ENCODE measurements at regions not wholly inside any gene's neighbourhood (a gene's known extent, or its start where the extent isn't known, plus 50 kb on each side); places are given as distances from the start of the nearest gene placed in this dataset.

DNA sequence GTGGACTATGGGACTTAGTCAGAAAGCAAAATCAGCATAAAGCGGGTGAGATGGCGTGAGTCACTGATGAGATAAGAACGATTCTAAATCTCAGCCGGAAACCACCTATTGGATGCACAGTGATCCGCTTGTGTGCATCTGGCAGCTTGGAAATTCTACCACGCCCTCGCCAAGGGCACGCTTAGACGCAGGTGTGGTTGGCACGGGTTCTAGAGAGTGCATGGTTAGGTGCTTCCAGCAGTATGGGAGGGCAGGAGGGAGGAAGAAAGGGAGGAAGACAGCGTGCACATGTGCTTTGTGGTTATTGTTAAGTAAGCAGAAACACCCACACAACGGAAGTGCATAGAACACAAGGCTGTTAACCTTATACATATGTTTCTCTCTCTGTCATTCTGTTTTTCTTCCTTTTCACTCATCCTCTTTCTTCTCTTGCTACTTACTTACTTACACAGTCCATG lies 374.0 kb upstream of the ASIC2 start:
- in situ Hi-C loops (cut with MboI), result no loop called here

DNA sequence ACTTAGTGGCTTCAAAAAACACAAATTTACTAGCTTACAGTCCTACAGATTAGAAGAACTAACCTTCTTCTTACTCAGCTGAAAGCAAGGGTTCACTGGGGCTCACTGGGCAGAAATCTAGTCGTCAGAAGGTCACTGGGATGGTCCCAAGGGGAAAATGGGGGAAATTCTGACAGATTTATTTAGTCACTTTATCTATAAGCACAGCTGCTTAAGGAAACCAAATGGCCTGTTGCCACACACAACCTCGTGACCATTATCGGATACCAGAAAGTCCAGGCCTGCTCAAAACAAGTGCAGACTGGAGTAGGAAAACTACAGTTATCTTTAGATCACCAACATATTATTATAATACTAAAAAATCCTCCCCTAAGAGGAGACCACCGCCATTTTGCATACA lies 374.6 kb upstream of the ASIC2 start:
- SMC1A ChIA-PET (ENCODE audit: uncharacterized antibody, unreplicated experiment), result interaction anchor here (1.1 kb wide), 1 partner anchor 16 kb away, joined by 3 read pairs; no protein-coding TSS in a partner anchor
- Histone ChIP-seq H3K79me2 (ENCODE audit: control insufficient read depth, insufficient read depth, low read length) (no peaks in the 10 kb centered on the region), H3K4me3 (no peak overlapping the region), H3K9ac (ENCODE audit: control insufficient read depth, insufficient read depth, low read length) (no peak overlapping the region), H3K4me2 (ENCODE audit: control insufficient read depth, insufficient read depth) (no peak overlapping the region), H3K27me3 (replicated peaks in 1 of 2; ENCODE audit: control insufficient read depth in 2 of 2, insufficient read depth in 2 of 2, low read length in 1 of 2) (no peaks in the 10 kb centered on the region; a peak in 2 of 4 replicates), H3K27ac (ENCODE audit: control insufficient read depth, insufficient read depth) (no peak overlapping the region), H3K4me1 (ENCODE audit: control insufficient read depth, insufficient read depth, low read length) (no peaks in the 10 kb centered on the region), H4K20me1 (ENCODE audit: control insufficient read depth, insufficient read depth) (no peaks in the 10 kb centered on the region), H3K9me3 (replicated peaks; ENCODE audit: control insufficient read depth, insufficient read depth, low read length) (no peaks in the 10 kb centered on the region), H2AFZ (ENCODE audit: control insufficient read depth, low read depth, low read length) (no peak overlapping the region), H3K36me3 (ENCODE audit: control insufficient read depth in 2 of 2, insufficient read depth in 2 of 2, low read length in 1 of 2) (no peaks in the 10 kb centered on the region)
- BruUV-seq (replicated peaks), result no TSS peak
- in situ Hi-C loops (cut with MboI), result no loop called here
- CTCF ChIA-PET, result no interaction called here
- POLR2A ChIA-PET, result no interaction called here
- FAIRE-seq (no peak), ATAC-seq (peak; percentile 14), DNase-seq (ENCODE audit: low read depth, low spot score) (no peak)
- RAD21 ChIA-PET (ENCODE audit: unreplicated experiment), result no interaction called here
- intact Hi-C loops (cut with micrococcal nuclease; ENCODE audit: unreplicated experiment), result loop anchor here (5.0 kb wide), 1 partner anchor 210 kb away; no protein-coding TSS in a partner anchor
- no peak for TF ChIP-seq NFYA (IDR thresholded peaks at IDR 0.05; ENCODE audit: borderline replicate concordance, low read depth, low read length)
- TF ChIP-seq CBX3 (IDR thresholded peaks at IDR 0.05; ENCODE audit: borderline replicate concordance, low read depth), result no peak
- no peak for TF ChIP-seq FOS (IDR thresholded peaks at IDR 0.05; ENCODE audit: borderline replicate concordance, extremely low read depth, insufficient read length)
- no peak for TF ChIP-seq NR2C1 (IDR thresholded peaks at IDR 0.05)
- TF ChIP-seq ZBED1 (IDR thresholded peaks at IDR 0.05; ENCODE audit: borderline replicate concordance), result no peak
- no peak for TF ChIP-seq NR2C2 (IDR thresholded peaks at IDR 0.05; ENCODE audit: borderline replicate concordance, control insufficient read depth, insufficient read length, low read depth)
- TF ChIP-seq, protein P1, sequence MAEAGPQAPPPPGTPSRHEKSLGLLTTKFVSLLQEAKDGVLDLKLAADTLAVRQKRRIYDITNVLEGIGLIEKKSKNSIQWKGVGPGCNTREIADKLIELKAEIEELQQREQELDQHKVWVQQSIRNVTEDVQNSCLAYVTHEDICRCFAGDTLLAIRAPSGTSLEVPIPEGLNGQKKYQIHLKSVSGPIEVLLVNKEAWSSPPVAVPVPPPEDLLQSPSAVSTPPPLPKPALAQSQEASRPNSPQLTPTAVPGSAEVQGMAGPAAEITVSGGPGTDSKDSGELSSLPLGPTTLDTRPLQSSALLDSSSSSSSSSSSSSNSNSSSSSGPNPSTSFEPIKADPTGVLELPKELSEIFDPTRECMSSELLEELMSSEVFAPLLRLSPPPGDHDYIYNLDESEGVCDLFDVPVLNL (IDR thresholded peaks at IDR 0.05; ENCODE audit: low read depth, low read length), result no peak
- TF ChIP-seq PBX3 (IDR thresholded peaks at IDR 0.05; ENCODE audit: insufficient replicate concordance, low read depth, low read length), result no peak
- no peak for TF ChIP-seq POLR2A (IDR thresholded peaks at IDR 0.05; ENCODE audit: low read depth, low read length)
- TF ChIP-seq RCOR1 (conservative IDR thresholded peaks at IDR 0.05; ENCODE audit: low read depth, low read length), result no peak
- no peak for TF ChIP-seq NFYB (IDR thresholded peaks at IDR 0.05; ENCODE audit: insufficient read depth, low read depth, low read length)
- TF ChIP-seq CREB1 (IDR thresholded peaks at IDR 0.05; ENCODE audit: low read depth), result no peak
- 0% methylated on average over 4 of the region's 4 CpGs for WGBS (ENCODE audit: insufficient coverage, insufficient replicate concordance, low lambda C conversion rate, missing lambda C conversion rate)

More for the DNA sequence above, 374.0 kb upstream of the ASIC2 start:
- TF ChIP-seq RAD21 (IDR thresholded peaks at IDR 0.05; ENCODE audit: insufficient read depth, low read depth, low read length) (no peak), EP300 (IDR thresholded peaks at IDR 0.05; ENCODE audit: borderline replicate concordance in 1 of 2, control insufficient read depth in 1 of 2, low read depth in 2 of 2, low read length in 2 of 2) (peak in 1 of 2 experiments; percentile 6; a peak in 2 of 4 replicates), MEF2A (IDR thresholded peaks at IDR 0.05; ENCODE audit: insufficient read depth, low read depth, low read length) (no peak), IKZF1 (conservative IDR thresholded peaks at IDR 0.05) (peak; percentile 57), DPF2 (IDR thresholded peaks at IDR 0.05) (peak; percentile 53; the same call in 1 of the 2 replicates), TCF12 (IDR thresholded peaks at IDR 0.05; ENCODE audit: low read depth, low read length) (peak; percentile 16; the same call in 1 of the 2 replicates), BHLHE40 (IDR thresholded peaks at IDR 0.05; ENCODE audit: borderline replicate concordance in 1 of 2, low read depth in 2 of 2, low read length in 1 of 2) (peak; percentile 72 to 85), IKZF2 (IDR thresholded peaks at IDR 0.05) (peak; percentile 54 to 75)
- intact Hi-C loops (cut with micrococcal nuclease; ENCODE audit: unreplicated experiment), result loop anchor here (5.0 kb wide), 1 partner anchor 210 kb away; no protein-coding TSS in a partner anchor
- no peaks in the 10 kb centered on the region for H3K9me3 ChIP-seq (replicated peaks; ENCODE audit: control insufficient read depth, insufficient read depth, low read length)
- H3K4me3 ChIP-seq, result no peak overlapping the region
- H3K27me3 ChIP-seq (replicated peaks in 1 of 2; ENCODE audit: control insufficient read depth in 2 of 2, insufficient read depth in 2 of 2, low read length in 1 of 2), result no peaks in the 10 kb centered on the region; a peak in 2 of 4 replicates
- no peaks in the 10 kb centered on the region for H3K4me1 ChIP-seq (ENCODE audit: control insufficient read depth, insufficient read depth, low read length)
- FAIRE-seq (peak; percentile 71), DNase-seq (ENCODE audit: low read depth, low spot score) (peak; percentile 48), ATAC-seq (peak; percentile 87)
- H3K79me2 ChIP-seq (ENCODE audit: control insufficient read depth, insufficient read depth, low read length), result no peaks in the 10 kb centered on the region
- H4K20me1 ChIP-seq (ENCODE audit: control insufficient read depth, insufficient read depth), result no peaks in the 10 kb centered on the region
- no peak overlapping the region for H3K27ac ChIP-seq (ENCODE audit: control insufficient read depth, insufficient read depth)
- CTCF ChIA-PET, result no interaction called here
- RAD21 ChIA-PET (ENCODE audit: unreplicated experiment), result no interaction called here
- WGBS (ENCODE audit: insufficient coverage, insufficient replicate concordance, low lambda C conversion rate, missing lambda C conversion rate), result 0% methylated on average over 12 of the region's 12 CpGs
- POLR2A ChIA-PET, result no interaction called here
- H2AFZ ChIP-seq (ENCODE audit: control insufficient read depth, low read depth, low read length), result no peak overlapping the region
- H3K9ac ChIP-seq (ENCODE audit: control insufficient read depth, insufficient read depth, low read length), result no peak overlapping the region
- no peak overlapping the region; the same call in 1 of the 2 replicates for H3K4me2 ChIP-seq (ENCODE audit: control insufficient read depth, insufficient read depth)
- BruUV-seq (replicated peaks), result no TSS peak
- SMC1A ChIA-PET (ENCODE audit: uncharacterized antibody, unreplicated experiment), result interaction anchor here (1.1 kb wide), 1 partner anchor 16 kb away, joined by 3 read pairs; no protein-coding TSS in a partner anchor
- no peaks in the 10 kb centered on the region for H3K36me3 ChIP-seq (ENCODE audit: control insufficient read depth in 2 of 2, insufficient read depth in 2 of 2, low read length in 1 of 2)

Data from GM12878 (cell line).